ENCODE measurements at regions not wholly inside any gene's neighbourhood (a gene's known extent, or its start where the extent isn't known, plus 50 kb on each side); places are given as distances from the start of the nearest gene placed in this dataset.

DNA sequence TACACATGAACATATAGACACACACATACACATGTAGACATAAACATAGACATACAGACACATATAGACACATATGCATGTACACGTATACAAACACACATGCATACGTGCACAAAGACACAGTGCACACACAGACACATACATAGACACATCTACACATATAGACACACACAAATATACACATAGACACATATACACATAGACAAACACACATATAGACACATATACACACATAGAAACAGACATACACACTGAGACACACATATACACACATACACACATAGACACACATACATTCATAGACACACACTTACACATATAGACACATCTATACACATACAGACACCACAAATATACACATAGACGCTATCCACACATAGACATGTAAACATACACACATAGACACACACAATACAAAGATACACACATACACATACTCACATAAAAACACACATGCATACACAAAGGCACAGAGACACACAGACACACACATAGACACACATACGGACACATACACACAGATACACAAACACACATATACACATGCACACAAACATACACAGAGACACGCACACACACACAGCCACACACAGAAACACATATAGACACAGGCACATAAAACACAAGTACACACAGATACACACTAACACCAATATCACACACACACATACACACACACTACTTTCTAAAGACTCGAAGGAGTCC is 254.0 kb downstream of the TSHZ3 start:
- Histone ChIP-seq H3K4me3 (no peak overlapping the region), H3K27ac (no peak overlapping the region), H3K9me3 (replicated peaks in 1 of 3) (no peaks in the 10 kb centered on the region), H3K4me1 (replicated peaks in 1 of 2) (no peaks in the 10 kb centered on the region), H3K27me3 (no peaks in the 10 kb centered on the region), H3K36me3 (replicated peaks in 1 of 2) (no peaks in the 10 kb centered on the region)
- 88 to 95% (median 91%) methylated on average over 6 of the region's 6 CpGs for WGBS, 4 donors
- DNase-seq: no peak
- intact Hi-C loops (cut with DNase I): no loop called here
- TF ChIP-seq POLR2A (IDR thresholded peaks at IDR 0.05): no peak
- TF ChIP-seq CTCF (IDR thresholded peaks at IDR 0.05): no peak

- no peaks in the 10 kb centered on the region for H3K27me3 ChIP-seq
- H3K27ac ChIP-seq: peak overlapping the region in 1 of 5 donors; percentile 44
- H3K4me1 ChIP-seq (replicated peaks in 1 of 2): no peaks in the 10 kb centered on the region
- intact Hi-C loops (cut with DNase I): no loop called here
- TF ChIP-seq CTCF (IDR thresholded peaks at IDR 0.05) (no peak), POLR2A (IDR thresholded peaks at IDR 0.05) (no peak)
- 56 to 60% (median 58%) methylated on average over 11 of the region's 11 CpGs for WGBS, 4 donors
- H3K9me3 ChIP-seq (replicated peaks in 1 of 3): no peaks in the 10 kb centered on the region
- H3K36me3 ChIP-seq (replicated peaks in 1 of 2): no peaks in the 10 kb centered on the region
- peak in 6 of 7 donors; percentile 21 to 55 (median 28) for DNase-seq
- H3K4me3 ChIP-seq: no peak overlapping the region
Observed at GRCh38 chr19:31092274-31092673, 257.0 kb downstream of the TSHZ3 start.

- DNase-seq: peak in 1 of 7 donors; percentile 37
- H3K4me1 ChIP-seq (replicated peaks in 1 of 2): no peaks in the 10 kb centered on the region
- H3K27ac ChIP-seq: peak overlapping the region in 2 of 5 donors; percentile 21 to 34
- intact Hi-C loops (cut with DNase I): no loop called here
- no peak overlapping the region for H3K4me3 ChIP-seq
- TF ChIP-seq POLR2A (IDR thresholded peaks at IDR 0.05) (no peak), CTCF (IDR thresholded peaks at IDR 0.05) (no peak)
- H3K9me3 ChIP-seq (replicated peaks in 1 of 3): no peaks in the 10 kb centered on the region
- no peaks in the 10 kb centered on the region for H3K36me3 ChIP-seq (replicated peaks in 1 of 2)
- WGBS, 4 donors: 77 to 84% (median 79%) methylated on average over 5 of the region's 5 CpGs
- H3K27me3 ChIP-seq: no peaks in the 10 kb centered on the region
Observed at GRCh38 chr19:31089681-31090080, 259.6 kb downstream of the TSHZ3 start.

DNA sequence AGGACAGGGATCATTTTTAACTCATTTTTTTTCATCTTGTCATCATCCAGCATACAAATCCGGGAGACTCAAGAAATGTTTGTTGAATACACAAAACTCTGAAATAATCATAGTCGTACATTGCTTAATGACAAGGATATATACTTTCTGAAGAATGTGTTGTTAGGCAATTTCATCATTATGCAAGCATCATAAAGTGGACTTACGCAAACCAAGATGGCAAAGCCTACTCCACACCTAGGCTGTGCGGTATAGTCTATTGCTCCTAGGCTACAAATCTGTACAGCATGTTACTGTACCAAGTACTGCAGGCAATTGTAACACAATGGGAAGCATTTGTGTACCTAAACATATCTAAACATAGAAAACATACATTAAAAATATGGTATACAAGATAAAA is 264.1 kb downstream of the TSHZ3 start:
- intact Hi-C loops (cut with DNase I): no loop called here
- WGBS, 4 donors: 88 to 99% (median 91%) methylated on average over 4 of the region's 4 CpGs
- TF ChIP-seq CTCF (IDR thresholded peaks at IDR 0.05): no peak
- TF ChIP-seq POLR2A (IDR thresholded peaks at IDR 0.05): no peak

More for the DNA sequence above, 264.1 kb downstream of the TSHZ3 start:
- no peaks in the 10 kb centered on the region for H3K27me3 ChIP-seq
- H3K36me3 ChIP-seq (replicated peaks in 1 of 2): no peaks in the 10 kb centered on the region
- no peak overlapping the region for H3K4me3 ChIP-seq
- DNase-seq: no peak
- no peaks in the 10 kb centered on the region for H3K9me3 ChIP-seq (replicated peaks in 1 of 3)
- no peaks in the 10 kb centered on the region for H3K4me1 ChIP-seq (replicated peaks in 1 of 2)
- H3K27ac ChIP-seq: no peak overlapping the region

Data from adrenal gland (tissue), 9 donors.